ENCODE measurements at regions not wholly inside any gene's neighbourhood (a gene's known extent, or its start where the extent isn't known, plus 50 kb on each side); places are given as distances from the start of the nearest gene placed in this dataset.

DNA sequence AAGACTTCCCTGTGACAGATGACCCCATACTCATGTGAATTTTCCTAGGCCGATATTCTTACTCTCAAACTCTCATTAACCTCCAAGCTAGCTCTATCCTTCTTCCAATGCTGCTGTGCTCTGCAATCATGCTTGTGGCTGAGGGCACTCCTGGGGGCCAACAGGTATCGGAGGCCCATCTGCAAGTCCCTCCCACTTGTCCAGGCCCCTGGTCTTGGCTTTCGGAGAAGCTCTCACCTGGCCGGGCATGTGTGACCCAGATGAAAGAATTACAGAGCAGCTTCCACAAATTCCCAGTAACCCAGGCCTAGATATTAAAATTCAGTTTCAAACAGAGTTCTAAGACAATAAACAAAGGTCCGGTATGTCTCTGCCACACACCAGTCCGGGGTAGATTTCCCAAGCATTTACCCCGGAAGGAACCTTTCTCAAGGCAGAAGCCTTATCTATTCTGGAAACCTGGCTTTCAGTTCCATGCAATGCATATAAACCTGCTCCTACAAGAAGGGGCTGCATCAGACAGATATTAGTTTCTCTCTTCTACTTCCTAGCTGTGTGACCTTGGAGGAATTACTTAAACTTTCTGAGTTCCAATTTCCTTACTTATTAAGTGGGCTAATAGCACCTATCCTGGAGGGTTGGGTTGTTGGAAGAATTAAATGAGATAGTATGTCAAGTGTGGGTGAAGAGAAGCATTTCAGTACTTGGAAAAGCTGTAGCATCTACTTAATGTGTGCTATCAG is 270.8 kb downstream of the PTTG2 start:
- no peak for DNase-seq

DNA sequence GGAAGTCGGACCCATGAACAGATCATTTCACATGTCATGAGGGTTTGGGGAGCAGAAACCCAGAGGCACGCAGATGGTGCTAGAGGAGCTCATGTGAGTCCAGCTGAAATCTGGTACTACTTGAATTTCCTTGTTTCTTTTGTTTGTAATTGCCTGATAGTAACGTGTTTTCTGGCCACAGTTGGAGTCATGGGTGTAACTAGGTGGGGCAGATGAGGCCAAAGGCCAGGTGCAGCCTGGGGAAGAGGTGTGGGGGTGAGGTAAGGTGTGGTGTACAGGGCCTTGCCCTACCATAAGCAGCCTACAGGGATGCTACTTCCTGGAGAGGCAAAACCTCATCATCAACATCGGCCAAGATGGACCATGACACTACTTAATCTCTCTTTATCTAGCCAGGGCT is 271.4 kb downstream of the PTTG2 start:
- DNase-seq = no peak

DNA sequence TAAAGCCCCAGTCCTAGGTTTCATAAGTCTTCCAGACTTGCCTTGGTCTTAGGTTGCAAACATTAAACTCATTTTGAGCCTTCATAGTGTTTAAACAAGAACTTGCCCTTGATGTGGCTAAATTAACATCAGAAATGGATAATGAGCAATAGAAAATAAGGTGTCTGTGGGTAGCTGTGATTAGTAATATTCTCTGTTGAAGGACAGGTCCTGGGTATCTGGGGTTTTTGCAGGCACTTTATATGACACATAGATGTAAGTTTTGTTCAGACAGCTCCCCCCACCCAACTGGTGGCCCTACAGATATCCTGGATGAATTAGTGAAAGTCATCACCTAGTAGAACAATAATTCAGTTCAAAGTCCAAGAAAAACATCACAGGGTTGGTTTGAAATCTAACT is 272.5 kb downstream of the PTTG2 start:
- DNase-seq = no peak

DNA sequence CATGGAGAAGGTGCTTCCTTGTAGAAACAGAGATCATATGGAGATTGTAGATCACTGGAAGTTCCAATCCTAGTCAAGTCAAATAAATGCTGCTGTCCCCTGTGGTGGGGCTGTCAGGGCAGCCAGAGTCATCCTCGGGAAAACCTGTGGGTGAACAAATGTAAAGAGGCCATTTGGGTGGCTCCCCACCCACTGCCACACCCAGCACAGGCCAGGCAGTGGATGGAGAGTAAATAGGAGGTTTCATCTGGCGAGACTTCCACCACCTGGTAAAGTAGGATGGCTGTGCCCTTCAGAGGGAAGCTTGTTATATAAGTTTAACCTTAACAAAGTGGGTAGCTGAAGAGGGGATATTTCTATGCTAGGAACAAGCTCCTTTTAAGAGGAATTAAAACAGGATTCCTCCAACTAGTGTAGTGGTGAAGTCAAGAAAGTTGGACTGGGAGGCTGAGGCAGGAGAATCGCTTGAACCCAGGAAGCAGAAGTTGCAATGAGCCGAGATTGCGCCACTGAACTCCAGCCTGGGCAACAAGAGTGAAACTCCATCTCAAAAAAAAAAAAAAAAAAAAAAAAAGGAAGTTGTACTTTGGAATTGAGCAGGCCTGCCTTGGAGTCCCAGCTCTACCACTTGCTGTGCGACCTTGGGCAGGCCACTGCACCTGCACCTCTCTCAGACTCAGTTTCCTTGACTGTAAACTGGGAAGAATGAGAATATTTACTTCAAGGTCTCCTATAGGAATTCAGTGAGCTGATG is 273.7 kb downstream of the PTTG2 start:
- DNase-seq = no peak

DNA sequence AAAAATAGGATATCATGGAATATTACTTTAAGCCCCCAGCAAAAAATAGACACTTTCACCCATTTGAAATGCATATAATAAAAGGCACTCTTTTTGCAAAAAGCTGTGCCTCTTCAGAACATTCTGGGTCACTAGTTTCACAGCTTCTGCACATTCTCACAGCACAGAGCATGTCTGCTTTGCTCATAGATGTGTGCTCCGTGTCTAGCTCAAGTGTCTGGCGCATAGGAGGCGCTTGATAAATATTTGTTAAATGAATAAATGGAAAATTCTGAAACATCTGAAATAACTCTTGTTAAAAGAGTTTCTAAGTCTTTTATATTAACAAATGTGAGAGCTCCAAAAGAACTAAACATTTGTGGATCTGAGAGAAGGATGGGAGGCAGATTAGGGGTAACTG is 275.2 kb downstream of the PTTG2 start:
- no peak for DNase-seq

DNA sequence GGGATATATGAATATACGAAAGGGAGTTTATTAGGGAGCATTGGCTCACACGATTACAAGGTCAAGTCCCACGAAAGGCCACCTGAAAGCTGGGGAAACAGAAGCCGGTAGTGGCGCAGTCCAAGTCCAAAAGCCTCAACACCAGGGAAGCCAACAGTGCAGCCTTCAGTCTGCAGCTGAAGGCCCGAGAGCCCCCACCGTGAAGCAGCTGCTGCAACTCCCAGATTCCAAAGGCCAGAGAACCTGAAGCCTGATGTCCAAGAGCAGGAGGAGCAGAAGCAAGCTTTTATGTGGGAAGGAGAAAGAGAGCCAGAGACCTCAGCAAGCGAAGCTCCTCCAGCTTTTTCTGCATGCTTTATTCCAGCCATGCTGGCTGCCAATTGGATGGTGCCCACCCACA is 275.8 kb downstream of the PTTG2 start:
- no peak for DNase-seq

DNA sequence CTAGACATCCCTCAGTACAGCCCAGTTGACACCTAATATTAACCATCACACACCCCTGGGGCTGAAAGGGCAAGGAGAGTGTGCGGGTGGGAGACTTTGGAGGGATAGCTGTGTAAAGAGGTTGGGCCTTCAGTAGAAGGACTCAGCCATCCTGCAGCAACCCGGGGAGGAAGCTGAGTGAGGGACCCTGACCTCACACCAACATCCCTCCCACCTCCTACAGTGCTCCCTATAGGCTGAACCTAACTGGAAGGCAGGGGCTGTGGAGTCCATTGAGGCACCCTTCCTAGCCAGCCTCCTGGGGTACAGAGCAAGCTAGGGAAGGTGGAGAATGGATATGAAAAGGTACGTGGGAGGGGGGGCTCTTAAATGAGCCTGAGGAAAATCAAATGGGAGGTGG is 276.3 kb downstream of the PTTG2 start:
- no peak for DNase-seq

DNA sequence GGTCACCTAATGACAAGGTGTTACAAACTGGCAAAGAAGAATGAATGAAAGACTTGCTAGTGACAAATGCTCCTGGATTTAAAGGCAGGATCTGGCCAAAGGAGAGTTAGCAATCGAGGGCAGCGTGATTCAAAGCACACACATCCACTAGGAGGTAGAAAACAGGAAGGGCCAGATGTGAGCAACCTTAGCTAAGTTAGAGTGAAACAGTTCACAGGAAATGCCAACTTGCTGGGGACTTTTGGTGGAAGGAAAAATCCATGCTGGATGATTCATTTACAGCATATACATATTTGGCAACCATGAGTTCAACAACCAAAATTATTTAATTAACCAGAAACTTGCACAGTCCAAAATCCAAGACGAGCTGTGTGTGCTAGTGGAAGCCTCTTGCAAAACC is 276.9 kb downstream of the PTTG2 start:
- no peak for DNase-seq

DNA sequence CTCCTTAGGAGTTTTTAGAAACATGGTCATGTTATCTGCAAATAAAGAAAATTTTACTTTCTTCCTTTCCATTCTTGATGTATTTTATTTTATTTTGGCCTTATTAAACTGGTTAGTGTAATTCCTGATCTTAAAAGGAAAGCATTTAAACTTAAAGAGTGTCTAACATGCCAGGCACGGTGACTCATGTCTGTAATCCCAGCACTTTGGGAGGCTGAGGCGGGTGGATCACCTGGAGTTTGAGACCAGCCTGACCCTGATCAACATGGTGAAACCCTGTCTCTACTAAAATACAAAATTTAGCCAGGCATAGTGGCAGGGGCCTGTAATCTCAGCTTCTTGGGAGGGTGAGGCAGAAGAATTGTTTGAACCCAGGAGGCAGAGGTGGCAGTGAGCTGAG is 281.3 kb downstream of the PTTG2 start:
- no peak for DNase-seq

DNA sequence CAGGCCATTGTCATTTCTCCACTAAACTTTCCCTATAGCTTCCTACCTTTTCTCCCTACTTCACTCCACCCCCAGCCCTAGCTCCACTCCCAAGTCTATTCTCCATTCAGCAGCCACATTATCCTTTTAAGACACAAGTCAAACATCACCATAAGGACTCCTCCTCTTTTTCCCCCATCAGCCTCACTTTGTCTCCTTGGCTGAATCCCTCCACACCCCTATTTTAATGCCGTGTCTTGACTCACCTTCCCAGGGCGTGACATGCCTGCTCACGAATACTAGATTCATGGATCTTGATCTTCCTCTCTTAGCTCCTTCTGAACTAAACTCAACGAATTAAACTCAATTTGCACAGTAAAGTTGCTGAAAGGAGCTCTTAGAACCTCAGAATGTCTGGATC is 281.9 kb downstream of the PTTG2 start:
- DNase-seq = no peak

DNA sequence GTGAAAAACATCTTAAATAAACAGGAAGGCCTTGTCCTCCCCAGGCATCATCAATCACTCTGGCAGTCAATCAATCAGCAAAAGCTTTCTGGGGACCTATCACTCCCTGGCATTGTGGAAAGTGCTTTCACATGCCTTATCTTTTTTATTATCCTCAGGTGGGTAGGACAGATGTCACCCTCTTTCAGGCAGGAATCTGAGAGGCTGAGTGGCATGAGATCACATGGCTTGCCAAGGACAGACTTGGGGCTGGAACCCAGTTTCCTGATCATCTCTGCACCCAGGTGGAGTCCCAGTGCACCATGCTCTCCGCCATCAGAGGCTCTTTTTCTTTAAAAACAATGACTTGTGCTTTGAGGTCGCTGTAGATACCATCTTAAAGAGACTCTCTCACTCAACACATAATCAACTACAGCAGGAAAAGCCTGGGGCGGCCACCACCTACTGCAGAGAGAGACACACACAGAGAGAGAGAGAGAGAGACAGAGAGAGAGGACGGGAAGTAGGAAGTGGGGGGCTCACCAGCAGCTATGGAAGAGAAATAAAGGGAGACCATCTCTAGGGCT is 282.7 kb downstream of the PTTG2 start:
- no peak for DNase-seq

DNA sequence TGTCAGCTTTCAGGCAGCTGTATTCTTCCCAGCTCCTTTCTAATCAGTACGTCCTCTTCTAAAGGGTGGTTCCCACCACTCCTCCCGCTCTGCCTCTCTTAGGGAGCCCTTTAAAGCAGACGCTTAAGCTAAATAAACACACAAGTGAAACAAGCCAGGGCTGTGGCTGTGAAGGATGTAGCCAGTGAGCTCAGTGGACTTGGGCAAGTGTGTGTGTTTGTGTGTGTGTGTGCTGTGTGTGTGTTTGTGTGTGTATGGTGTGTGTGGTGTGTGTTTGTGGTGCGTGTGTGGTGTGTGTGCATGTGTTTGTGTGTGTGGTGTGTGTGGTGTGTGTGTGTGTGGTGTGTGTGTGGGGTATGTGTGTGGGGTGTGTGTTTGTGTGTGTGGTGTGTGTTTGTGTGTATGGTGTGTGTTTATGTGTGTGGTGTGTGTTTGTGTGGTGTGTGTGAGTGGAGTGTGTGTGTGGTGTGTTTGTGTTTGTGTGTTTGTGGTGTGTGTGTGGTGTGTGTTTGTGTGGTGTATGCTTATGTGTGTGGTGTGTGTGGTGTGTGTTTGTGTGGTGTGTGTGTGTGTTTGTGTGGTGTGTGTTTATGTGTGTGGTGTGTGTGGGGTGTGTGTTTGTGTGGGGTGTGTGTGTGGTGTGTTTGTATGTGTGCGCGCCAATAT is 283.3 kb downstream of the PTTG2 start:
- DNase-seq = no peak

DNA sequence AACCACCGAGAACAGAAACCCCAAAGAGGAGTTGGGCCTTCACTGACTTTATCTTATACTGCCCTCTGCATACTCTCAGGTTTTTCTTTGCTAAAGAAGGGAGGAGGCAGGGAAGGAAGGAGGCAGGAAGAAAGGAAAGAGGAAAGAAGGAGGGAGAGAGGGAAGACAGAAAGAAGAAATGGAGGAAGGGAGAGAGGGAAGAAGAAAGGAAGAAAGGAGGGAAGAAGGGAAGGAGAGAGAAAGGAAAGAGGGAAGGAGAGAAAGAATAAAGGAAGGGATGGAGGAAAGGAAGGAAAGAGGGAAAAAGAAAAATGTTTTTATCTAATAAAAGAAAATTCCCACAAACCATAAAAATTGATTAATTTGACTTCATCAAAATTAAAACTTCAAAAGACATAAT is 294.6 kb downstream of the PTTG2 start:
- no peak for DNase-seq

DNA sequence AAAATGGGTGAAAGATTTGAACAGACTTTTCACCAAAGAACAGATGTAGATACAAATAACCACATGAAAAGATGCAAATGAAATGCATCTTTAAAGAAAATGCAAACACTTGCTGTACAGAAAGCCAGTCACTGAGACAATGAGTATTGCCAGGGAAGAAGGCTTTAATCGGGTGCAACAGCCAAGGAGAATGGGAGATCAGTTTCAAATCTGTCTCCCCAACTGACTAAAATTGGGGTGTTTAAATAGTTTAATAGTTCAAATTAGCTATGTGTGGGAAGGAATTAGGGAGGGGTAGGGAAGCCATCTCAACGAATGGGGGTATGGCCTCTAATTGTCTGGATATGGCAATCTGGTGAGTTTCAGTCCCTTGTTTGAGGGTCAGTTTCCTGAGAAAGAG is 295.4 kb downstream of the PTTG2 start:
- no peak for DNase-seq

DNA sequence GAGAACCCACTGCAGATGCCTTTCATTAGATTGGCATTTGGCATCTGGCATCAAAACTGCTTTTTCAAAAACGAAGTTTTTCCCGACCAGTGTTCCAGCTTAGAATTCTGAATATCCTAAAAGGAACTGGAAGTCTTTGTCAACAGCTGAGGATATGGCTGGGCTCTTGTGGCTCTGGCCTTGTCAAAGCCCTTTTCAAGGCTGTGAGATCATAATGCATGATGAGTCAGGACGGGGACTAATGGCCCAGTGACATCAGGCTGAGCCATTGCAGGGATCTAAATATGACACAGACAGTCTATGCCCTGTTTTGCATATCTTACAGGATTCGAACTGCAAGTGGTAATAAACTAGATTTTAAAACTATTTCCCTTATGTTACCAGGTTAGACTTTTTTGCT is 306.4 kb downstream of the PTTG2 start:
- no peak for DNase-seq

DNA sequence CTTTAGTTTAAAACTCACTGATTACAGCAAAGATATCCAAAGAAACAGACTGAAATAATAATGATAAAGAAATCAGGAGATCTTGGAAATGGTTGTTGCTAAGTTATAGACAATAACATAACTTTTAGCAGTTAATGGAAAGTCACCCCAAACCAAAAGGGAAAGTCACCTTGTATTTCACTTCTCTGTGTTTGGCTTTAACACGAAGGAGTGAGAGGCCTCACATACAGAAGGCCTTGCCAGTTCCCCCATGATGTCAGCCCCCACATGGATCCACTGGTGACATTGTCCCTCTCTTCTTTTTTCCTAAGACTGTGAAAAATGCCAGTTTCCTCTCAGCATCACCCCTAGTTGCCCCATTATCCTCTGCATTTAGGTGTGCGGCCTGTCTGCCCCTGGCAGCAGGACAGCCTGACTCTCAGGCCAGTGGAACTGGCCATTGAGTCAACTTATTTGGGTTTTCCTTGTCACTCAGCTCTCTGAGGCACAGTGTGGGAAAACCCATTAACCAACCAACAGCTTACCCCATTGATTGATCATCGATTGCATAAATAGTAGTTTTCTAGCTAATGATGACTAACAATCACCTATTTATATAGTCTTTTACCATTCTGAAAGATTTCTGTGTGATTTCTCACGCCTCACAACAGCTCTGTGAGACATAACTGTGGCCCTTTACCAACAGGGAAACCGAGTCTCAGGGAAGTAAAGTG is 308.1 kb downstream of the PTTG2 start:
- DNase-seq = no peak

DNA sequence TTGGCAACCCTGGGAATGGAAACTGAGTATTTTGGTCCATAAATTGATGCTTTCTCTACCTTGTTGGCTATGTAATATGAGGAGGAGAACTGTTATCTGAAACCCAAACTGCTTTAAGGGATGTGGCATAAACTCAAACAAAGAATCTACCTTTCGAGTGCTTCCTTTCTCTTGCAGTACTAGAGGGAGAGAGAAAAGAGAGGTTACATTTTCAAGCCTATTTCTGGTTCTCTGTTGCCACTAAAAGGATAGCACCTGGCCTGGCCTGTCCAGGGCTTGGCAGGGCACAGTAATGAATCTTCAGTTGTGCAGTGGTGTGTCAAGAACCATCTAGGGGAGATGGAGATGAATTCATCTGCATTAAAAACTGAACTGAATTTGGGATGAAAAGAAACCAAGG is 308.6 kb downstream of the PTTG2 start:
- no peak for DNase-seq

DNA sequence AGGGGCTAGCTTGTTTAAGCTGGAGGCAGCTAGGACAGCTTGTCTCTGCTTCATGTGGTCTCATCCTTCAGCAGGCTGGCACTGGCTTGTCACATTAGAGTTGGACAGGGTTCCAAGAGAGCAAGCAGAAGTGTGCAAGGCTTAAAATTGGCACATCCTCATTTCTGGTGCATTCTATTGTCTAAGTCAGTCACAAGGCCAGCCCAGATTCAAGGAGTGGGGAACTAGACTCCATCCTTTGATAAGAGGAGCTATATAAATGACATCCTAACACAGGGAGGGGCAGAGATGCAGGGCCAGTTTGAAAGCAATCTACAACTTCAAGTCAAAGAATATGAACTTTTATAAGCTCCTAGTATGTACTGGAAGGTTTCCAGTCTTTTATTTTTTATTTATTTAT is 313.2 kb downstream of the PTTG2 start:
- DNase-seq = no peak

DNA sequence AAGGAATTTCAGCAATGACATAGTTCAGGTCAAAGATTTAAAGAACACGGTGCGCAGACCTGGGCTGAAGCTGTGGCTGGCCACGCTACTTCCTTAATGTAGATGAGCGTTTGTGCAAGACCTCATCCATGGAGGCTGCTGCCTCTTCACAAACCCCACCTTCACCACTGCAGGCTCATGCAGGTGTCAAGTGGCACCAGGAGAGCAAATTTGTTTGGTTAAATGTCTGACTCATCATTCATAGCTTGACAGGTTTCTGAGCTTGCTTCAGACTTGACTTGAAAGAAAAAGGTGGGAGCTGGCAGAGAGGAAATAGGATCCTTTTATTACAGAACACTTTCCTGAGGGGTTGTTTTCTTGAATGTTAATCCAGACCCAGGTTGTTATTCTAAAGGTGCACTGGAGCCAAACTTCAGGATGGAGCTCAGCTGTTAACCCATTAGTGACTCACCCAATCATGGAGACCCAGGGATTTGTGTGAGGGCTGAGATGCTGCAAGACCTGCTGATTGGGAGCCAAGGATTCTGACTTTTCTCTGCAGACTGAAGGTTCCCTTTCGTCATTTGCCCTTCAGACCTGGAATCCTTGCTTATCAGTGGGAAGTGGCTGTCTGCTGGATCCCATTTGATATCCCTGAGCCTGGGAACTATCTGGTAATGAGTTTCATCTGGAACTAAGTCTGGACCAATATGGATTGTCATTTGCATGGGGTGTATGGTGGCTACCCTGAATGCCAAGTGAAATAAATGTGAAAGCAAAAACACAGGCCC is 315.3 kb downstream of the PTTG2 start:
- no peak for DNase-seq

DNA sequence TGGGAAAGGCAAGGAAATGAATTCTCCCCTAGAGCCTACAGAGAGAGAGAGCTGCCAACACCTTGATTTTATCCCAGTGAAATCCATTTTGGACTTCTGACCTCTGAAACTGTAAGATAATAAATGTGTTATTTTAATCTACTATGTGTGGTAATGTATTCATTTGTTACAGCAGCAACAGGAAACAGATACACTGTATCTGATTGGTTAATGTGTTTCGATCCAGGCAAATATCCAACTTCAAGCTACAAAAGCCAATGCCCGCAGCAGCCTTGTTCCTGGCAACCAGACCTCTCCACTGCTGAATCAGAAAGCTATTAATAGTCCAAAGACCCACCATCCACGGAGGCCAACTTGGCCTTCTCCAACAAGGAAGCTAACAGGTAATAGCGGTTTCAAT is 318.1 kb downstream of the PTTG2 start:
- no peak for DNase-seq

DNA sequence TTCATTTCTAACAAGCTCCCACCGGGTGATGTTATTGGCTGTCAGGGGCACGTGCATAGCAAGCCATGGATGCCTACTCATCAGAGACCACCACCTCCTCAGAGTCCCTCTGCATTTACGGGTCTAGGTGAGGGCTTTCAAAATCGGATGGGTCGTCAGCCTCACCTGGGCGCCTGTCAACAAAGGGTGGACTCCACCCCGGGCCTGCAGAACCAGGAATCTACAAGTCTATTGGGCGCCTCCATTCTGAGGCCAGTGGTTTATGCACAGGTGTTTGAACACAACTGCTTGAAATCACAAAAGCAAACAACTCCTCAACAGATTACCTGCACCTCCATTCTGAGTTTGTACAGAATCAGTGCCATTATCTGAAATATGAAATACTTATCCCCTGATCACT is 318.9 kb downstream of the PTTG2 start:
- no peak for DNase-seq

DNA sequence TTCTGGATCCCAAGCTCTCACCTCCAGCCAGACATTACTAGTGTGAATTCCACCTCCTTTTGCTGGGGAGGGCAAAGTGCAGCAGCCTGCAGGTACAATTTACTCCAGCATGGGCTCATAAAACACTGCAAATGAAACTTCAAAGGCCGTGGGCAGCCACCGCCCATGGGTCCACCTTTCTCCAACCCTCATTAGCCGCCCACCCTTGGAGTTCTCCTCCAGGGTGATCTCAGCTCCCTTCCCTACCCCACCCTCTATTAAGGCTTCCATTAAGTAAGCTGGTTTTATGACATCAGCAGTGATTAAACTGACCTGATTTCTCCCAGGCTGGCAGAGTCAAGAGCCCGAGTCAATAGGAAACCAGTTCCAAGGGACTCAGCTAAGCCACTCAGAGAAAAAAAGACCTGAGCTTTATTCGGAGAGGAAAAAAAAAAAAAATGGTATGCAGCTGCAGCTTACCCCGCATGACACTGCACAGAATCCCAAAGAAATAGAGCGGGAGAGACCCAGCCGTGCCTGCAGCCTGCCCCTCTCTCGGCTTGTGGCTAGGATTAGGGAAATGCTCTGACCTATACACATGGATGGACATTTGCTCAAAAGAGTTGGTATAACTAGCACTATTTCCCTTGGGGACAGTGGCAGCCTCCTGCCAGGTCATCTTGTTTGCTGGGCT is 319.6 kb downstream of the PTTG2 start:
- DNase-seq = no peak

All from activated CD8-positive, alpha-beta memory T cell treated with anti-CD3 and anti-CD28 coated beads, Interleukin-2, amount 50 U/mL, for 48 hours (primary cell).